ENCODE measurements at regions not wholly inside any gene's neighbourhood (a gene's known extent, or its start where the extent isn't known, plus 50 kb on each side); places are given as distances from the start of the nearest gene placed in this dataset.
A peak's percentile ranks its signal among the peaks of the same experiment; 100 is the strongest.
"Not testable (repeated sequence)": the region's sequence is repeated elsewhere in the genome, so short reads cannot be mapped to it uniquely, and the experiment has no call there.

- peak; percentile 8 for DNase-seq (ENCODE audit: low read depth)
These were observed 168.1 kb downstream of the DUSP10 start for GRCh38 chr1:221573756-221574155.

GRCh38 chr1:221574529-221574928 is 167.4 kb downstream of the DUSP10 start:
- no peak for DNase-seq (ENCODE audit: low read depth)

DNA sequence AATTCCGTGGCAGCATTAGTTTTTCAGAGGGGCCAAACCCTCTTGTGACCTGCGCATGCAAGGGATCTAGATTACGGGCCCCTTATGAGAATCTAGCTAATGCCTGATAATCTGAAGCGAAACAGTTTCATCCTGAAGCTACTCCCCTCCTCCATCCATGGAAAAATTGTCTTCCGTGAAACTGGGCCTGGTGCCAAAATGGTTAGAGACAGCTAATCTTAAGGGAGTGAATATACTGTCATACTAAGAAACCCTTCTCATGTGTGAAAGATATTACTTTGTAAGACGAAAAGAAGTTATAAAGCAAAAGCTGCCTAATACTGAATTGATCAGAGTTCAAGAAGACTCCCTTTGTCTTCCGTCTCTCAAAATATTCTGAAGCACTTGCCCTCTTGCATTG is 166.3 kb downstream of the DUSP10 start:
- DNase-seq (ENCODE audit: low read depth): peak; percentile 20

DNA sequence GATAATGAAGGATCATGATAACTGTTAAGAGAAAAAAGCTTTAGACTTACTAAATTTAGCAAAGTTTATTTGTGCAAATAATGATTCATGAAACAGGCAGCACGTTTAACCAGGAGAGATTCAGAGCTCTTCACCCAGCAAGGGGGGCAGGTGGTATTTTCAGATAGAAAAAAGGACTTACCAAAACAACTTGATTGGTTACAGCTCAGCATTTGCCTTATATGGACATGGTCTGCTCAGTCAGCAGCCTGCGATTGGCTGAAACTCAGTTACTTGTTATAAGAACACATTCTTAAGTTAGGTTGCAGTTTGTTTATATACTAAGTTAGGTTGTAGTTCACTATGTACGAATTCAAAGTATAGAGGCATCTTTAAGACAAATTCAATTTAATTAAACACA is 165.6 kb downstream of the DUSP10 start:
- peak; percentile 49 for DNase-seq (ENCODE audit: low read depth)

GRCh38 chr1:221583465-221583864 is 158.4 kb downstream of the DUSP10 start:
- DNase-seq (ENCODE audit: low read depth): no peak

GRCh38 chr1:221587013-221587412 is 154.9 kb downstream of the DUSP10 start:
- DNase-seq (ENCODE audit: low read depth): not testable (repeated sequence)

- not testable (repeated sequence) for DNase-seq (ENCODE audit: low read depth)
These were observed 150.6 kb downstream of the DUSP10 start for GRCh38 chr1:221591250-221591649.

DNA sequence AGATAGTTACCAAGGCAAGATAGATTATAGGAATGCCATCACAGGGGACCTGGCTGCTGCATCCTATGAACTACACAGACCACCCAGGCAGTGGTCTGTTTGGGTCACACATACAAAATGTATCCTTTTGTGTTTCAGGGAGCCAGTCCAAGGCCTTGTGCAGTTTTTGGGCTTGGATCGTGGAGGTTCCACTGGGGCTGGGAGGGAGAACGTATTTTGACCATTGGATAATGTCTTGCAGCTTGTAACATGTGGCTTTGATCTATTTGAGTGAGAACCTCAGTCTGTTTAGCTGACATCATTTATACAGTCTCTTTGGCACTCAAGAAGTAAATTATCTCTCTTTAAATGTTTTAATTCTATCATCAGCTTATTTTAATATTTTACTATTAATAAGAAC is 147.3 kb downstream of the DUSP10 start:
- no peak for DNase-seq (ENCODE audit: low read depth)

DNA sequence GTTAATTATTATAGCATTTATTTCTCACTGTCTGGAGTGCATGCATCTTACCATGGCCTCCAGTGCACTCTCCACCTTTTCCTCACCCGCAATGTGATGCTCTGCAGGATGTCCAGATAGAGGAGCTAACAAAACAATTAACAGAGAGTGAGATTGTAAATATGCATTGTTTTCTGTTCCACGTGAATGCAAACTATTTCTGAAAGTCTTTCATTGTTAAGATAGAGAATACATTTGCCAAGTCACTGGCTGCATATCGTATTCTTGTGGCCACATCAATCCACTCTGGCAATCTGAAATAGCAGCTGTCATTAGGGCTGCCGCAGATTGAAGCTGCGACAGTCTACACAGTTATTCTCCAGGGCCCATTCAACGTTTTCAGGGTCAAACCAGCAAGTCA is 143.8 kb downstream of the DUSP10 start:
- no peak for DNase-seq (ENCODE audit: low read depth)

- DNase-seq (ENCODE audit: low read depth): no peak
These were observed 140.7 kb downstream of the DUSP10 start for GRCh38 chr1:221601166-221601565.

- DNase-seq (ENCODE audit: low read depth): peak; percentile 13
These were observed 139.1 kb downstream of the DUSP10 start for GRCh38 chr1:221602830-221603229.

GRCh38 chr1:221604390-221604789 is 137.5 kb downstream of the DUSP10 start:
- DNase-seq (ENCODE audit: low read depth): not testable (repeated sequence)

DNA sequence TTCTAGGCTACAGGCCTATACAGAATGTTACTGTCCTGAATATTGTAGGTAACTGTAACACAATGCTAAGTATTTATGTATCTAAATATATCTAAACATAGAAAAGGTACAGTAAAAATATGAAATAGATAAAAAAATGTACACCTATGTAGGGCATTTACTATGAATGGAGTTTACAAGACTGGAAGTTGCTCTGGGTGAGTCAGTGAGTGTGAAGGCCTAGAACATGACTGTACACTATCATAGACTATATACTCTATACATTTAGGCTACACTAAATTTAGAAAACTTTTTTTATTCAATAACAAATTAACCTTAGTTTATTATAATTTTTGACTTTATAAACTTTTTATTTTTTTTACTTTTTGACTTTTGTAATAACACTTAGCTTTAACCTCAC is 136.9 kb downstream of the DUSP10 start:
- no peak for DNase-seq (ENCODE audit: low read depth)

DNA sequence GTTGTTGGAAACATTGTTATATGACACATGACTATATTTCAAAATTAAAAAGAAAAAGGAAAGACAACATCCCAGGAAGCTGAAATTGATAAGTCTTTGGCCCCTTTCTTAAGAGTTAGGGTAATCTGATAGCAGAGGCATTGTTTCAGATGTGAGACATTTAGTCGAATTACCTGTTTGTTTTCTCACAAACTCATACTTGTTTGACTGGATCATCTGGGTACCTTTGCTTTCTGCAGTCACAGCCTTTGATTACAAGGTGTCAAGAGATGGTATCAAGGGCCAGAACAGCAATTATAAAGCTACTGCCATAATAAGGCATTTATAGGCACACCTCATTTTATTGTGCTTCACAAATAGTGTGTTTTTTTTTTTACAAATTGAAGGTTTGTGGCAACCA is 136.3 kb downstream of the DUSP10 start:
- DNase-seq (ENCODE audit: low read depth): no peak

GRCh38 chr1:221606256-221606655 is 135.6 kb downstream of the DUSP10 start:
- DNase-seq (ENCODE audit: low read depth): no peak

DNA sequence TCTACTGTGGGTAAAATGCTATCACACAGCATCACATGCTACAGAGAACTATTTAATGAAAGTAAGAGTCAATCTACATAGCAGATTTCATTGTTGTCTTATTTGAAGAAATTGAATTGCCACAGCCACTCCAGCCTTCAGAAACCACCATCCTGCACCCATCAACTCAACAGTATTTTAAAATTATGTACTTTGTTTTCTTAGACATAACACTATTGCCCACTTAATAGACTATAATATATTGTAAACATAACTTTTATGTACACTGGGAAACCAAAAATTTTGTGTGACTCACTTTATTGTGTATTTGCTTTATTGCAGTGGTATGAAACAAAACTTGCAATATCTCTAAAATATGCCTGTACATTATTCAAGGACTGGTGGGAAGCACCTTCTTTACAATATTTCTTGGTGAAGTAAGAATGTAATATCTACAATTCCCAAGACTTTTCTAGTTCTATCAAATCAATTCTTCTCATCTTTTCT is 133.0 kb downstream of the DUSP10 start:
- DNase-seq (ENCODE audit: low read depth): no peak

- DNase-seq (ENCODE audit: low read depth): no peak
These were observed 130.2 kb downstream of the DUSP10 start for GRCh38 chr1:221611656-221612046.

DNA sequence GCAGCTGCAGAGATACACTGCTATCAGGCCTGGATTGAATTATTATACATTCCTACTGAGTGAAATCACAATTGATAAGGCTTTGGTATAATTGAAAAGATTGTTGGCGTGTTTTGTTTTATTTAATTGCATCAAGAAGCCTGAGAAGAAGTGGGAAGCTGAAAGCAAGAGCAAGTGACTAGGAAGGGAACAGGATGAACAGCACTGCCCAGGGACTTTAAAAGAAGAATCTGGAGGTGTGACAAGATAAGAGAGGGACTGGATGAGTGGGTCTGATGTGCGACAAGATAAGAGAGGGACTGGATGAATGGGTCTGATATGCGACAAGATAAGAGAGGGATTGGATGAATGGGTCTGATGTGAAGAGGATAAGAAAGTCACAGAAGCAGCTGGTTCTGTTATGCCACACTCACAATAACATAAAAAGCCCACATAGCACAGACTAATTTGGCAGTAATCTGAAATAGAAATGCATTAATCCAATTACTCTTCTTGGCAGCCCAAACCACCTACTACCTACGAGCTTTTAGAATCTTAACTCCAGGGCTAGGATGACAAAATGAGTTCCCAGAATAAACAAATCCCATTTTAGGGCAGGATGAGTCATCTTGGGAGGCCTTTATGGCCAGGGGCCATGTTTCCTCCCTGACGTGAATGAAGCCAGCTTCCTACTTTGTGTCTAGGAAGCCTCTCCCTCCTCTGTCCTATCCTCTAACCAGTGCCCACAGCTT is 129.7 kb downstream of the DUSP10 start:
- peak; percentile 98 for DNase-seq (ENCODE audit: low read depth)

DNA sequence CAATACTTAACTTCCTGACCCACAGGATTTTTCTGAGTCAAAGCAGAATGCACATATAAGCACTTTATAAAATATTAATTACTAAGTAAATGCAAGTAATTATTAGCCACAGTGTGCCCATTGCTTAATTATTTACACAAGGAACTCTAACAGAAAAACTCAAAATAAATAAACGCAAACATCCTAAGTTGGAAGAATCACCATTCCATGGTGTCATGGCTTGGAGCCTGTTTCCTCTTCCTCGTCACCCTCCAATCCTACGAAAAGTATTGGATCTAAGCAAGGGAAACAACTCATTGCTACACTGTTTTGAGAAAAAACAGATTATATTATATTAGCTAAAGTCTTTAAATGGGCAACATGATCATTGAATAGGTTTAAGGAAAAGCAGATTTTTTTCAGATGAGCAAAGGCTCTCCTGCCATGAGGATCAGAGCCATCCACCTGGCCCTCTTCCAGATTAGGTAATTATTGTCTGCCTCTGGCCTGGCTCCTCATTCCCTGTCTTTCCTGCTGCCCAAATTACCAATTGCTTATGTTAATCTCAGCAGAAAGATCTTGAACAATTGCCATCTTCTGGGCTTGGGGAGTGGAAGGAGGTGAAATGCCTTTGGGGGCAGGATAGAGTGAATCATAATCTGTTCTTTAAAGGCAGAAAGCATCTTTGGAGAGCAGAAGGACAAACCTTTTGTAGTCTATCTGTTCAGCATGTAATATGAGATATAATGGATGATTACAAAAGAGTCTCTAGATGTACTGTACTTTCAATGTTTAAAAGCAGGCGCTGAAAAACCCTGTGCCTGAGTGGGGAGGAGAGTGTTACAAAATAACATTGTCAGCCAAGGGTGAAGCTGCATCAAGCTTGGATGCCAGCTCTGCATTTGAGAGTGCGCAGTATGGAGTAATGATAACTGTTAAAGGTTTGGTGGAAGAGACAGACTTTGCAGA is 121.2 kb downstream of the DUSP10 start:
- peak; percentile 77 for DNase-seq (ENCODE audit: low read depth)

GRCh38 chr1:221621683-221622082 is 120.2 kb downstream of the DUSP10 start:
- DNase-seq (ENCODE audit: low read depth): no peak

DNA sequence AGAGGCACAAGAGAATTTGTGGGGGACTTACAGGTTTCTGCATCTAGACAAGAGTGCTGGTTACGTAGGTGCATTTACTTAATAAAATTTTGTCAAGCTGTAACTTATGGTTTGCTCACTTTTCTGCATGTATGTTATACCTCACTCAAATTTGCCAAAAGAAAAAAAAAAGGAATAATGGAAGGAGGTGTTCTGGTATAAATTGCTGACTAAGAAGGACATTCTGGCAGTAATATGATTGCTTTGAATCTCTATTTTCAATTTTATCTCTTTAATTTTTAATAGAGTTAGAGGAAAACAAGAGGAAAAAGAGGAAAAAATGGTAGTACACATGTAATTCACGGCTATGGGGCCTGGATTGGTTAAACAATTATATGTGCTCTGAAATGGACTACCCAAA is 119.5 kb downstream of the DUSP10 start:
- no peak for DNase-seq (ENCODE audit: low read depth)

DNA sequence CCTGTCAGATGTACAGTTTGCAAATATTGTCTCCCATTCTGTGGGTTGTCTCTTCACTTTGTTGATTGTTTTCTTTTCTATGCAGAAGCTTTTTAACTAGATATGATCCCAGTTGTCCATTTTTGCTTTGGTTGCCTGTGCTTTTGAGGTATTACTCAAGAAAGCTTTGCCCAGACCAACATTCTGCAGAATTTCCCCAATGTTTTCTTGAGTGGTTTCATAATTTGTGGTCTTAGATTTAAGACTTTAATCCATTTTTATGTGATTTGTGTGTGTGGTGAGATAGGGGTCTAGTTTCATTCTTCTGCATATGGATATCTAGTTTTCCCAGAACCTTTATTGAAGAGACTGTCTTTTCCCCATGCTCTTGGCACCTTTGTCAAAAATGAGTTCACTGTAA is 116.9 kb downstream of the DUSP10 start:
- no peak for DNase-seq (ENCODE audit: low read depth)

GRCh38 chr1:221626041-221626440 is 115.8 kb downstream of the DUSP10 start:
- no peak for DNase-seq (ENCODE audit: low read depth)

Measured in RPMI7951 (cell line).